HG03439 (cell line): ENCODE measurements at regions not wholly inside any gene's neighbourhood (a gene's known extent, or its start where the extent isn't known, plus 50 kb on each side); places are given as distances from the start of the nearest gene placed in this dataset.
"Not testable (repeated sequence)": the region's sequence is repeated elsewhere in the genome, so short reads cannot be mapped to it uniquely, and the experiment has no call there.

Experiments used
- ATAC-seq: cut with Tn5 transposase; IDR thresholded peaks from one replicate; pipeline ENCODE4 v1.9.1; 2021; ENCODE audit warnings: mild to moderate bottlenecking, moderate library complexity; ENCODE audit not compliant: unreplicated experiment

DNA sequence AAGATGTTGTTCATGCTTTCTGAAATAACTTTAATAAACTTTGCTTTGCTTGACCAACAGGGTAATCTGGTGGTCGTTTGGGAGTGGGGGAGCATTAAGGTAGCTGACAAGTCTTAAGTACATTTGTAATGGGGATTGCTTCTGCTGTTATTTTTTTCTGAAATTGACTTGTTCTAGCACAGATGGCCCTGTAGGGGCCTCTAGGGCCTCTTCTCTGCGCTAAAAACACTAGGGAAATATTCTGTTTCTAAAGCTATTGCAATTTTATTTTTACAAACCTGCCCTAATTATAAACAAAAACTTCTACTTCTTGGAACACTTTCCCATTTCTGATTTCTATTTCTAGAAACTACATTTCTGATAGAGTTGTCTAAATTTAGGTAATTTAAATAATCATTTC, 191.3 kb upstream of the KCNJ3 start:
- ATAC-seq, result no peak

GRCh38 chr2:154518872-154519271, 179.6 kb upstream of the KCNJ3 start:
- no peak for ATAC-seq

- not testable (repeated sequence) for ATAC-seq
Measured at GRCh38 chr2:154520951-154521350, 177.5 kb upstream of the KCNJ3 start.

DNA sequence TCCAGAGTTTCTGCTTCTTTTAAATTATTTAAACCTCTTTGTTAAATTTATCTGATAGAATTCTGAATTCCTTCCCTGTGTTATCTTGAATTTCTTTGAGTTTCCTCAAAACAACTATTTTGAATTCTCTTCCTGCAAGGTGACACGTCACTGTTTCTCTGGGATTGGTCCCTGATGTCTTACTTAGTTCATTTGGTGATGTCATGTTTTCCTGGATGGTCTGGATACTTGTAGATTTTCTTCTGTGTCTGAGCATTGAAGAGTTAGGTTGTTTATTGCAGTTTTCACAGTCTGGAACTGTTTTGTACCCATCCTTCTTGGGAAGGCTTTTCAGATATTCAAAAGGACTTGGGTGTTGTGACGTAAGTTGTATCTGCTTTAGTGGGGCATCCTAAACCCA, 172.3 kb upstream of the KCNJ3 start:
- no peak for ATAC-seq

GRCh38 chr2:154527962-154528361, 170.5 kb upstream of the KCNJ3 start:
- no peak for ATAC-seq

DNA sequence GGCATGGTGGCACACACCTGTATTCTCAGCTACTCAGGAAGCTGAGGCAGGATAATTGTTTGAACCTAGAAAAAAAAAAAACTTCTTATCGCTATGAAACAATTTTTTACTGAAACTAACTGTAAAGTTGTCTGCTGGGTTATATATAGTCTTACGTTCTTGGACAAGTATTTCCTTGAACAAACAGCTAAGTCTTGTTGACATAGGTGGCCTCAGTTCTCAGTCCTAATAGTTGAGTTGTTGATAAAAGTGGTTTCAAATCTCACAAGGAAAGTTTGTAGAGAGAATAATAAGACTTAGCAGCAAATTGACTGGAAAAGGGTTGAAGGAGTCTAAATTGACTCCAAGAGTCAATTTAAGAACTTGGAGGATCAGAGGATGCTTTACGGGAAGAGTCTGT, 166.5 kb upstream of the KCNJ3 start:
- no peak for ATAC-seq

DNA sequence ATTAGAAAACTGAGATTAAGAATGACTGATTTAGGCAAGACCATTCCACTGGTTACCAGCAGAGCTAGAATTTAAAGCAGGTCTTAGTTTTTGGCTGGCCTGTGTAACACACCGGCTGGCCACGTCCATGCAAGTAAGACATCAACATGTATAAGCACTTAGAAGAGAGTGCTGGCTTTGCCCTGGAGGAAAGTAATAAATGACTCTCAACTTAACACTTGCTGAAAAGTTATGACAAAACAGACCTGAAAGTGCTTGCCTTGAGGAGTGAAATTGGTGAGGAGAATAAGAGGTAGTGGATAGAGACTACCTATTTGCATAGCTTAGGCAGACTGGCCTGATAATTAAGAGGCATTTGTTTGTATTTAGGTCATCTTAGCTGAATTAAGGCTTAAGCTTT, 165.7 kb upstream of the KCNJ3 start:
- no peak for ATAC-seq

GRCh38 chr2:154533300-154533940, 165.1 kb upstream of the KCNJ3 start:
- no peak for ATAC-seq

- ATAC-seq, result peak; percentile 82
Measured at GRCh38 chr2:154537024-154537423, 161.5 kb upstream of the KCNJ3 start.

GRCh38 chr2:154537843-154538450, 160.5 kb upstream of the KCNJ3 start:
- ATAC-seq, result no peak

DNA sequence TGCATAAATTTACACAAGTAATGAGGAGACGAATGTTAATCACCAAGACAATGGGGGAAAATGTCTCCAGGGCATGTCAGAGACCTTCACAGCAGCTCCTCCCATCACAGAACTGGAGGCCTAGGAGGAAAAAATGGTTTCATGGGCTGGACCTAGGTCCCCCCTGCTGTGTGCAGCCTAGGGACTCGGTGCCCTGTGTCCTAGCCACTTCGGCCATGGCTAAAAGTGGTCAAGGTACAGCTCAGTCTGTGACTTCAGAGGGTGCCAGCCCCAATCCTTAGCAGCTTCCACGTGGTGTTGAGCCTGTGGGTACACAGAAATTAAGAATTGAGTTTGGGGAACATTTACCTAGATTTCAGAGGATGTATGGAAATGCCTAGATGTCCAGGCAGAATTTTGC, 152.2 kb upstream of the KCNJ3 start:
- no peak for ATAC-seq

- ATAC-seq, result no peak
Measured at GRCh38 chr2:154549869-154550268, 148.6 kb upstream of the KCNJ3 start.

GRCh38 chr2:154551649-154552048, 146.8 kb upstream of the KCNJ3 start:
- no peak for ATAC-seq

- ATAC-seq, result peak; percentile 58
Measured at GRCh38 chr2:154554046-154554445, 144.4 kb upstream of the KCNJ3 start.

DNA sequence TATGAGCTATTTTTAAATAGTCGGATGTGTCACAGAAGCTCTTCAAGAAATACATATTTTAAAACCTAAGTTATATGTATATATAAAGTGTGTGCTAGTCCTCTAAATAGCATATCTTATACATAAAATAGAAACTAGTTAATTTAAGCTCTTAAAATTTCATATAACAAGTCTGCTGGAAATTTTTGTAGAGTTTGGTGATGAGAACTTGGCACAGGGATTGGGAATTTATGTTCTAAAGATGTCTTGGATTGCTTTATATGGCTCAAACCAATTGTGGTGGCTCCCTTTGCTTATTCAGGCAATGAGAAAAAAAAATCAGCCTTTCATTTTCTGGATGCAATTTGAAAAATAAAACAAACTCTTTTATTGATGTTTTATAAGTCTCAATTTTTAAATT, 142.8 kb upstream of the KCNJ3 start:
- ATAC-seq, result no peak

DNA sequence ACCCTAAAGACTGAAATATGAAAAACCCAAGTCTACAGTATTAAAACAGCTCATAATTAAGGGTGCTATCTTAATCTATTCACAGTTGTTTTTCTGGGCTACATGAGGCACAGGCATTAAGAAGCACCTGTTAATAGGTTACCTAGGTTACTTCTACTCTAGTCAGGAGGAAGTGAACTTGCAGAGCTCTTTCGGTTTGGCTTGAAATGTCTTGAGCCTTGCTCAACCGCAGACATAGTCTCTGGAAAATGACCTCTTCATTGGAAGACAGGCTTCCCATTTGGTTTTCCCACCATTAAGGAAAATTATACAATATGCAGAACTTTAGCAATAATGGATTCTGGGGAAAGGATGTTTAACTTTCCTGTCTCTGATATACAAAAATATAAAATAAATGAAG, 142.3 kb upstream of the KCNJ3 start:
- peak; percentile 68 for ATAC-seq

DNA sequence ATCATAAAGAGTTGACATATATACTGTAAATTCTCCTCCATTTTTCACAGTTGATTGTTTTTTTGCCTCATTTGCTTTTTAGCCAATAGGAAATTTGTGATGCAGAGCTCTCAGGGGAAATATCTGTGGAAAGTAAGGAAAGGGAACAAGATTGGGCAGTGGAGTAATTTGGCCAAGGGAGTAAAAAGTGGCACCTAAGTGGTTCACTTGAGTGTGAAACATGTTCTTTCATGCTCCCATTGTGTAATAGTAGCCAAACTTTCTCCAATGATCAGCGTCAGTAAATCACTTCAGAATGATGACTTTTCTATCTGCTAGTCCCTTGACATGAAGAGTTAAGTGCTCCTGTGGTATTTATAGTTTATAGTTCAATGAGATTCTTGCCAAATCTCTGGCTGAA, 141.9 kb upstream of the KCNJ3 start:
- ATAC-seq, result no peak

DNA sequence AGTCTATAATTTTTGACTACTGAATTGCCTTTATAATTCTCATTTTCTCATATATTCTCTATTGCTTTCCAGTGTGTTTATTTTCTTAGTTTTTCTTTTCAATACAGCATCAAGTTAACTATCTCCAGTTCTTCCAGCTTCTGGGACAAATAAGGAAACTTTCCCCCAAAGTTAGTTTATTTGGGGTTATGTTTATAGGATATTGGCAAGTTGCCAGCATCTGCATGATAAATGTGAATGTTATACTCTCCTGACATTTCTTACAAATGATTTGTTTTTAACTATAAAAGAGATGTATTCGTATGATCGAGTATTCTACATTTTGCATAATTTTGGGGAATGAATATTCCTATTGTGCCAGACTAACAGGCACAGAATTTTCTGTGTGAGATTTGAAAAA, 140.6 kb upstream of the KCNJ3 start:
- no peak for ATAC-seq

DNA sequence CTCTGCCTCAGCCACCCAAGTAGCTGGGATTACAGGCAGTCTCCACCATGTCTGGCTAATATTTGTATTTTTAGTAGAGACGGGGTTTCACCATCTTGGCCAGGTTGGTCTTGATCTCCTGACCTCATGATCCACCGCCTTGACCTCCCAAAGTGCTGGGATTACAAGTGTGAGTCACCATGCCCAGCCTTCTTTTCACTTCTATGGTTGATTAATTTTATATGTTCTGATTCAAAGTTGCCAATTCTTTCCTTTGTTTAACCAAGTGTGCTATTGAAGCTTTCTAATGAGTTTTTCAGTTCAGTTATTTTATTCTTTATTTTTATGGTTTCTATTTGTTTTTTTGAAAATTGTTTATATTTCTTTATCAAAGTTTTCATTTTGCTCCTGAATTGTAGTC, 133.1 kb upstream of the KCNJ3 start:
- ATAC-seq, result no peak

GRCh38 chr2:154568413-154568812, 130.1 kb upstream of the KCNJ3 start:
- ATAC-seq, result no peak

GRCh38 chr2:154570501-154570900, 128.0 kb upstream of the KCNJ3 start:
- no peak for ATAC-seq

DNA sequence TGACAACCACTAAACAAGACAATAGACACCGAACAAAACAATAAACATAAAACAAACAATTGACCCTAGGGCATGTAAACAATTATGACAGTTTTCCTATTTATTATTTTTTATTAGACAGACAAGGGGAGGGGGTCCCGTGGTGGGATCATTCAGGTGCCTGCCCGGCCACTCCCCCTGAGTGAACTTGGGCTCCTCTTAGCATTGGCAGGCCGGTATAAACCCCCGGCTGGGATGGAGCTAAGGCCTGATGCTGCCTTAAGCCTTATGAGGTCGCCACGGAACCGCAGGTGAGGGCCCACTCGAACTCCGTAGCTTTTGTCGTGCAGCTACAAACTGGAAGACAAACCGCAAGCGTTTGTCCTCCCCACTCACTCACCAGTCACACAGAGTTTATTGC, 121.8 kb upstream of the KCNJ3 start:
- not testable (repeated sequence) for ATAC-seq

DNA sequence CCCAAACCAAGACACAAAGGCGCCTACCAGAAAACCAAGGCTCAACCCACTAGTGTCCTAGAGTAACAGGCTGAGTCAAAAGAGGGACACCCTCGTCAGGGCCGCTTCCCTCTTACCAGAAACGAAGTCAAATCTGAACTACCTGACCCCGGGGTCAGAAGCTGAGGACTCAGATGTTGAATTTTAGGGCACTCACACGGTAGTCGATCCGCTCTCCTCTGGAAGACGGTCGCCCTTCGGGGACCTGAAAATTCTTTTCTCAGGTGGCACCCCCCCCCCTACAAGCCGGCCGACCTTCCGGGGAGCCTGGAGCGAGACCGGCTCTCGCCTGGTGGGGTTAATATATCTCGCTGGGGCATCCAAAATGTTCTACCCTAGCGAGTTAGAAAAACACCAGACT, 121.1 kb upstream of the KCNJ3 start:
- ATAC-seq, result no peak
